Activated CD4-positive, alpha-beta T cell treated with anti-CD3 and anti-CD28 coated beads, Interleukin-2, Interleukin-4, amounts not matched to agents 100 ng/mL and 50 ng/mL, durations not matched to agents 16 hours and 8 hours (primary cell): ENCODE measurements at regions not wholly inside any gene's neighbourhood (a gene's known extent, or its start where the extent isn't known, plus 50 kb on each side); places are given as distances from the start of the nearest gene placed in this dataset.
"Not testable (repeated sequence)": the region's sequence is repeated elsewhere in the genome, so short reads cannot be mapped to it uniquely, and the experiment has no call there.

Experiments
- DNase-seq: peaks from one replicate; pipeline ENCODE4 v3.0.0-alpha.2; 2020; ENCODE audit warnings: low spot score

- DNase-seq = no peak
Measured at GRCh38 chr16:79404571-79404970, 196.0 kb downstream of the MAF start.

- DNase-seq = no peak
Measured at GRCh38 chr16:79403534-79403933, 197.0 kb downstream of the MAF start.

- no peak for DNase-seq
Measured at GRCh38 chr16:79402920-79403319, 197.6 kb downstream of the MAF start.

GRCh38 chr16:79402356-79402755, 198.2 kb downstream of the MAF start:
- DNase-seq = no peak

GRCh38 chr16:79401782-79402181, 198.8 kb downstream of the MAF start:
- DNase-seq = no peak

GRCh38 chr16:79401157-79401556, 199.4 kb downstream of the MAF start:
- DNase-seq = no peak

- DNase-seq = no peak
Measured at GRCh38 chr16:79400462-79401149, 199.9 kb downstream of the MAF start.

- no peak for DNase-seq
Measured at GRCh38 chr16:79395591-79395990, 204.9 kb downstream of the MAF start.

GRCh38 chr16:79394206-79394605, 206.3 kb downstream of the MAF start:
- DNase-seq = no peak

- no peak for DNase-seq
Measured at GRCh38 chr16:79393564-79393963, 207.0 kb downstream of the MAF start.

GRCh38 chr16:79393127-79393526, 207.4 kb downstream of the MAF start:
- DNase-seq = no peak

GRCh38 chr16:79392081-79392480, 208.5 kb downstream of the MAF start:
- DNase-seq = no peak

GRCh38 chr16:79391395-79391794, 209.1 kb downstream of the MAF start:
- no peak for DNase-seq

GRCh38 chr16:79390481-79391051, 210.0 kb downstream of the MAF start:
- no peak for DNase-seq

GRCh38 chr16:79388396-79388795, 212.1 kb downstream of the MAF start:
- no peak for DNase-seq

GRCh38 chr16:79386299-79386698, 214.2 kb downstream of the MAF start:
- no peak for DNase-seq

GRCh38 chr16:79381603-79382042, 218.9 kb downstream of the MAF start:
- DNase-seq = no peak

GRCh38 chr16:79380995-79381602, 219.4 kb downstream of the MAF start:
- peak; percentile 6 for DNase-seq

- no peak for DNase-seq
Measured at GRCh38 chr16:79379095-79379494, 221.4 kb downstream of the MAF start.

GRCh38 chr16:79377082-79377481, 223.5 kb downstream of the MAF start:
- not testable (repeated sequence) for DNase-seq

GRCh38 chr16:79375351-79375750, 225.2 kb downstream of the MAF start:
- no peak for DNase-seq

GRCh38 chr16:79372503-79373184, 227.9 kb downstream of the MAF start:
- DNase-seq = peak; percentile 53

- DNase-seq = no peak
Measured at GRCh38 chr16:79370736-79371135, 229.8 kb downstream of the MAF start.
